GM21717 (cell line): ENCODE measurements at regions not wholly inside any gene's neighbourhood (a gene's known extent, or its start where the extent isn't known, plus 50 kb on each side); places are given as distances from the start of the nearest gene placed in this dataset.
A peak's percentile ranks its signal among the peaks of the same experiment; 100 is the strongest.

Experiments used
- ATAC-seq: cut with Tn5 transposase; IDR thresholded peaks from one replicate; pipeline ENCODE4 v1.9.1; 2021; ENCODE audit warnings: mild to moderate bottlenecking, moderate library complexity; ENCODE audit not compliant: unreplicated experiment

DNA sequence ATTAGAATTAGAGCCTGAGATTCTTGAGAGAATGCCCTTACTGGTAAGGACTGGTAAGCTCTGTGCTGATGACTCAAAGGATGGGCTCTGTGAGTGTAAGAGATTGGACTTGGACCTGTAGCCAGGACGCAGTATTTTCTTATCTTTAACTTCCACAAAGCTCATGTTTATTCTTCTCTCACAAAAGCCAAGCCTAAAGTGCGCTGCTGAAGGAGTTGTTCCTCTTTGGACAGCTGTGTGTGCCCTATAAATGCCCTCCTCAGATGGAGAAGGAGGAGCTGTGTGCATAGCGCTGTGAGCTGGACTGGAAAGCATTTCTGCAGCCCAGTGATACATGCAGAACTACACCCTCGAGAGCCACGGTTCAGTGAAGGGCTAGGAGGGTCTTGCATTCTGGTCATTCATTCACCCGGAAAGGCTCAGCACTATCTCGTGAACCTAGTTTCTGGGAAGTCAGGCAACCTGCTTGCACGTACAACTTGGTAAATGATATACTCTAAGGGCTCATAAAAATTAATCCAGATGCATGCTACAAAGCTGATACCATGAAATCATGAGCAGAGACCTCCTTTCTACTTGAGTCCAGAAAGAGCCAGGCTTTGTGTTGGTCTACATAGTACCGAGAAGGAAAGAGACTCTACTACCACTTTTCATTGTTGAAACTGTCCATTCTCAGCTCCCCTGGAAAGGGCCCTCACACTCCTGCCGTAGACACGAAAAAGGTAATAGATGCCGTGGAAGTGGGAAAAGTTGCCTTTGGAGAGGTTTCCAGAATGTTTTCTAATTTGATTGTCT lies 103.0 kb upstream of the TBL1XR1 start:
- no peak for ATAC-seq

DNA sequence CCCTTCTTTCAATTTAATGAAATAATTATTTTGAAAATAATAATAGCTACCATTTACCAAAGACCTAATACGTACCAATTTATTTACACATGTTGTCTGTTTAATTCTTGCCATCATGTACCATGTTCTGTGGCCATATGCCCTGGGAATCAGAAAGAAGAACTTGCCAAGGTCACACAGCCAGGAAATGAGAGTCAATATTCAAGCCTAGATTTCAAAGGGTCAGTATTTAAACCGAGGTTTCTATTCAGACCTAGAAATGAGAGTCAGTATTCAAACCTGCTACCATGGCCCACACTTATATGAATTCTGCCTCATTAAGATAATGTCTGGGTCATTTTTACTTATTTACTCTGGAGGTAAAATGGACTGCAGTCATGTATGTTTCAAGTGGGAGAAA lies 103.6 kb upstream of the TBL1XR1 start:
- ATAC-seq: no peak

DNA sequence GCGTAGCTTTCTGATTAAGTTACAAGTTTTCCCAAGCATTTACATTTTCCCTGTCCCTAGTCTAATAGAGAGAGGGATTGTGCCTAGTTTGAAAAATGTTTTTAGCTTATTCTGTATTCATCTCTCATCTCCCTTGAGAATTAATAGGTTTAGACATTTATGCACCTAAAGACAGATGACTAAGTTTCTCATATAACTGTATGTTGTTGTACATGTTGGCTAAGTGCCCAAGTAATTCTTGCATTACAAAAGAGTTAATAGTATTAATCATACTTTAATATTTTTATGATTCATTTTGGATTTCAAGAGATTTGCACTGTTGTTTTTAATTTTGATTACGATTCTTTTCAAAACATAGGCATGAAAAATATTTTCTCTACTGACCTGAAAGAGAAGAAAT lies 109.0 kb upstream of the TBL1XR1 start:
- ATAC-seq: no peak

DNA sequence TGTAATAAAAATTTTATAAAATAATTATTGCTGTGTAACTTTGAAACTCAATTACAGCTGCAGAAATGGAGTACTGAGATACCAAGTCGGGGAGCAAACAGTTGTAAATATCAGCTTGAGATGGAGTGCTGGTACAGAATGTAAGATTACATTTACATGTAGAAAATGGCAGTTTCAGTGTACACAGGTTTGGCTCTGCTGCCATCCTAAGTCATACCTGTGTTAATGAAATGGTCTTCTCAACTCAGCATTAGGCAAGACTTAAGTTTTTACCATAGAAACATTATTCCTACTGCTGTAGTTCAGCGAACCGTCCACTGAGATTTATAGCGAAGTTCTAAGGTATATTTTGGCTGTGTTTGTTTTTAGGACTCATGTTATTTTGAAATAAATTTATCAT lies 110.1 kb upstream of the TBL1XR1 start:
- ATAC-seq: no peak

DNA sequence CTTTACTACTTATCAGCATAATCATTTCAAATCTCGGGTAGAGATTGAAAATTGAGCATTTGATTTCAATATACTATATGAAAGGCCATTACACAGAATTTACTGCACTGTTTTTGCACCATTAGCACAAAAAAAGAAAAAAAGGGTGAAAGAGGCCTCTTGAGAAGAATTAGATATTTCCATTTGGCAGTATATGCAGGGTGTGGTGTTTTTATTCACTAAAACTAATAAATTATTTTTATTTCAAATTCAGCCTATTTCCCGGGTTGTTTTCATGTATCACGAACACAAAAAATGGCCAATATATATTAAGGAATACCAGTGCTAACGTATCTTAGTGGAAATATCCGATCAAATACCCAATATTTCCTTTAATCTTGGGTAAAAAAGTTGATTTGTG lies 110.5 kb upstream of the TBL1XR1 start:
- no peak for ATAC-seq

DNA sequence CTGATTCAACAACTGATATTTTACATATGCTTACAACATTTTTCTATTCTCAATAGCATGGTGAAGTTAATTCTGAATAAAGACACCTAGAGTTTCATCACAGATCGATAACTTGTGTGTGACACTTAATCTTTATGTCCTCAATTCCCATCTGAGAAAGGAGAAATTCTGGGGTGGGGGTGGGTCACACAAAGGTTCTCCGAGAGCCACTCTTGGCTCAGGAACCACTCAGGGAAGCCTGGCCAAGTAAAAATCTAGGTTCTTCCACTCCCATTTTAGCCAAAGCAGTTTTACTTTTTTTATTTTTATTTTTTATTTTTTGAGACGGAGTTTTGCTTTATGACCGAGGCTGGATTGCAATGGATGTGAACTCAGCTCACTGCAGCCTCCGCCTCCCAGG lies 111.0 kb upstream of the TBL1XR1 start:
- ATAC-seq: no peak

DNA sequence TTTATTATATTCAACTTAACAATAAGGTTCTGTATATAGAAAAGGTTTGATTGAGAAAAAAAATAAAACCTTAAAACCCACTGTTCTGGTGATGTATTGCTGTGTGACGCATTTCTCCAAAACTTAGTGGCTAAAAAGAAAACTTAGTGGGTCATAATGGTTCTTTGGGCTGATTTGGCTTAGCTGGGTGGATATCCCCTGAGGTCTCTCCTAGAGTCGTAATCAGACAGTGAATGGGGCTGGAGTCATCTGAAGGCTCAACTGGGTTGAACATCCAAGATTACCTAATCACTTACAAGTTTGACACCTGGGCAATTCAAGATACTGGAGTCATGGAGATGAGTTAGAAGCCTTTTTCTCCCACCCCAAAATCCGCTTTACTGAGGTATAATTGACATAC lies 111.6 kb upstream of the TBL1XR1 start:
- no peak for ATAC-seq

DNA sequence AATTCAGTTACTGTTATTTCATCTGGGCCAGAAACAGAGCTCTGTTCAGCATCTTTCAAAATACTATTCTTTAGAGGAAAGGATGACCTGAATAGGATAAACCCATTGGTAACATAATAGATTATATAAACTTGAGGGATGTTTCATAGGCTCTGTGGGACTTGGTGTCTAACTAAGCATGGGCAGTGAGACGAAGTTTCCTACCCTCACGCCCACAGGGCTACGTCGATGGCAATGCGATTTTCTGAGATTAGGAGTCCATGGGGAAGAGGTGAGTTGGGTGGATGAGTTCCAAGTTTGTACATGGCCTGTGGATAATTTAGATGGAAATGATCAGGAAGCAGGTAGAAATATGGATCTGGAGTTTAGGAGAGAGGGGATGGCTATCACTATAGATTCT lies 115.2 kb upstream of the TBL1XR1 start:
- no peak for ATAC-seq

DNA sequence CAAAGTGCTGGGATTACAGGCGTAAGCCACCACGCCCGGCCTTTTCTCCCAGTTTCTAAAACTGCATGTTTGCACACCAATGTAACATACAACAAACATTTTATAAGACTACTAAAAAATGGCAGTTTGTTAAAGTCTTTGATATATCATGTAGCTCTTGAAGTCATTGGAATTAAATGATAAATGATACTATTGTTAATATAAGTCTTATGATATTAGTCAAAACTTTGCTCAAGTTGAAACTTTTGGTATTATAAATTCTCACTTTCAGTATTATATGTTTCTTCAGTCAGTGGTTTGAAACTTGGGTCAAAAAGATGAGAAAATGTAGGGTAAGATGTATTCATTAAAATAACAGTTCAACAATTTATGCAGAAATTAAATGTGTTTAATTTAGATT lies 117.6 kb upstream of the TBL1XR1 start:
- peak; percentile 46 for ATAC-seq

DNA sequence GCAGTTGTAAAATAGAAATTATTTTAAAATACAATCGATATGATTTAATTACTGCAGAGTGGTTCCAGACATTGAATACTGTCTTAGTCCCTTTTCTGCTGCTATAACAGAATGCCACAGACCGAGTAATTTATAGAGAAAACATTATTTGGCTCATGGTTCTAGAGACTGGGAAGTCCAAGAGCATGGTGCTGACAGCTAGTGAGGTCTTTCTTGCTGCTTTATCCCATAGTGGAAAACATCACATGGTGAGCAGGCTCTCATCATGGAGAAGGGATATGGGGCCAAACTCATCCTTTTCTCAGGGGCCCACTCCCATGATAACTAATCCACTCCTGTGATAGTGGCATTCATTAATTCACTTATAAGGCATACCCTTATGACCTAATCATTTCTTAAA lies 120.0 kb upstream of the TBL1XR1 start:
- ATAC-seq: no peak

DNA sequence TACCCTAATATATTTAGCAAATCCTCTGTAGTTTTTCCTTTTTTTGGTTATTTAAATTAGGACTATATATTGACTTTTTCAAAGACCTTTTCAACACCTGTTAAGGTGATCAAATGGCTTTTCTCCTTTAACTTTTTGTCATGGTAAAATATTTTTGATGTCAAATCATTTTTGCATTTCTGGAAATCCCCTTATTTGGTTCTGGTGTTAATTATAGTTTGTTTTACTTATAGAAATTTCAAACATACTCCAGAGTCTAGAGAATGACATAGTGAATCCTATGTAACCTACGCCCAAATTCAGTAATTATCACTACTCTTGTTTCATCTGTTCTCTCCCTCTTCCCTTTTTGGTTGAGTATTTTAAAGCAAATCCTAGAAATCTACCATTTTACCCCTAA lies 121.3 kb upstream of the TBL1XR1 start:
- no peak for ATAC-seq

DNA sequence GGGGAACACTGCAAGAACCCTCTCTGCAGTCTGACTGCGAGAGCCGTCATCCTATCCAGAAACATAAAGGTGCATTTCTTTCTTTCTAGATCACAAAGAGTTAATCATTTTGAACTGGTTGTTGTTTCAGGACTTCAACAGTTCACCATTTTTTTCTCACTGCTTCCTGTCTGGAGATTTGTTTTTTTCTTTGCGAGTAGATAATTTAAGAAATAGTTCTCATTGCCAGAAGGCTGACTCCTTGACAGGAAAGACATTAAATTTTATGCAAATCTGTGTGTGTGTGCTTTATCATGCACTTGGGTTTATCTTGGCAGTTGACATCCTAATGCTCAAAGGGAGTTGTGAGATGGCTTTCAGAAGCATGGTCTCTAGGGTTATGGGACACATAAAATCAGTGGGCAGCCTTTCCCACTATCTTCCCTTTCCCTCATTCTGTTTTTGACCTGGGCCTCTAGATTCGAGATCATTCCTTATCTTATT lies 123.5 kb upstream of the TBL1XR1 start:
- no peak for ATAC-seq

DNA sequence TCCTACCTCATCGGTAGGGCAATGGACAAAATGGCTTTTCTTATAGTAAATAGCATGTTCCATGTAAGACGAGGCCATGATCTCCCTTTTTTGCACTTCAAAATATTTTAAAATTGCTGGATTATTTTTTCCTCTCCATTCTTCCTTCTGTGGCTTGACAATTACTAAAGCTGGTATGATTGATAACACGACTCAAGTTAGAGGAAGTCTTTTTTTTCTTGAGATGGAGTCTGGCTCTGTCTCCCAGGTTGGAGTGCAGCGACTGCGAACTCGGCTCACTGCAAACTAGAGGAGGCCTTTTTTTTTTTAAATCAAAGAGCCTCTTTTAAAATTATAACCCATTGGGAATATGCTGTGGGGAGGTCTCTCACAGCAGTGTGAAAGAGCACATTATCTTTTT lies 124.5 kb upstream of the TBL1XR1 start:
- no peak for ATAC-seq

DNA sequence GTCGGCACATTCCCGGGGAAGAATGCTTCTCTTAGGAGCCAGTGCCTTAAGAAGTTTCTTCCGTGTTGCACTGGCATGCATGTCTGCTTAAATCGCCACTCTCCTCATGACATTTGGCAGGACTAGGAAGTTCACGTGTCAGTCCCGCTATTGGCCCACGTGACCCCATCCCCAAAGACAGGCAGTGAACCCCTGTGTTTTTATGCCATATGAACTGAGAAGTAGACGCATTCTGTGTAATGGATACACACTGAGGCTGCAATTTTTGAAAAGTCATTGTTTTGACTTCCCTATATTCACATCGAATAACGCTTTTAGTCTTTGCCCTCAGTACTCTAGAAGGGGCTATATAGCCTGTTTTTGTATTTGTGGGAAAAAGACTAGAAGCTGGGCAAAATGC lies 125.6 kb upstream of the TBL1XR1 start:
- no peak for ATAC-seq

DNA sequence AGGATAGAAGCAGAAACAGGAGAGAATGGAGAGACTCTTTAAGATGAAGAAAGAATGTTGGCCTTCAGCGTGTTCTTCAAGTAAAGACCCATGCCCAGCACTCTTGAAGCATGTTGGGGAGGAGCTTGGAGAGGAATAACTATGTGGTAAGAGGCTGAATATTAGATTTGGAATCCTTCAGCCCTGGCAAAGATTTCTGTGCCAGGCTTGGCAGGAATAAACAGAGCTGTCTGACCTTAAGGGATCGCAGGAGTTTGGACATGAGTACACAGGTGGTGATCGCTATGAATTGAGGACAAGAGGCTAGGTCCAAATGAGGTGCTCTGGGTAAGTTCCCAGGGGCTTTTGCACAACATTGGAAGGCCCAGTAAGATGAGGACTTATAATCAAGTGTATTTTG lies 132.6 kb upstream of the TBL1XR1 start:
- ATAC-seq: no peak

DNA sequence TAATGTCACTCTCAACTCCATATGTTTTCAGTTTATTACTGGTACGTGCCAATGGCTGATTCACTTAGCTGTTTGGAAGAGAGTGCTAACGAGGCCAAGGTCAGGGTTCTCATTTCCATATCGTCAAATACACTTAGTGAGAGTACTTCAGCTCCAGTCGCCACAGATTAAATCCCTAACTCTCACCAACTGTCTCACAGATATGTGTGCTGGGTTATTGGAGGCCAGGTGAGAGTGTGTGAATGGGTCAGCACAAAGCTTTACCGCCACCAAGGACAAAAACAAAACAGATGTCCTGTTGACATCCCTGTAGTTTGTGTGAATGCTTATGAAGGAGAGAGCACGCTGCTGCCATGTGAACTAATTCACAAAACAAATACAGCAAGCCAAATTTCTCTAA lies 133.5 kb upstream of the TBL1XR1 start:
- ATAC-seq: no peak

DNA sequence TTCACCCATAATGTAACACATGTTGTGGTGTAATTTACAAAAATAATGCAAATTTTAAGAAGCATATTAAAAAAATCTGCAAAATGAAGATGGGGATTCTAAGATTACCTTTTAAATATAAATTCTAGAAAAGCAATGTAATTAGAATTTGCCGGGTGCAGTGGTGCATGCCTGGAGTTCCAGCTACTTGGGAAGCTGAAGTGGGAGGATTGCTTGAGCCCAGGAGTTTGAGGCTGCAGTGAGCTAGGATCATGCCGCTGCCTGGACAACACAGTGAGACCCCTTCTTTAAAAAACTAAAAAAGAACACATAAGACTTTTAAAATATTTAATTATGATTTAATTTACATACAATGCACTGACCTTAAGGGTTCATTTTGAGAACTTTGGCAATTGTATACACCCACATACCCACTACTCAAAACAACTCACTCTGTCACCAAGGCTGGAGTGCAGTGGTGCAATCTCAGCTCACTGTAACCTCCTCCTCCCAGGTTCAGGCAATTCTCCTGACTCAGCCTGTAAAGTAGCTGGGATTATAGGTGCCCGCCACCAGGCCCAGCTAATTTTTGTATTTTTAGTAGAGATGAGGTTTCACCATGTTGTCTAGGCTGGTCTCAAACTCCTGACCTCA lies 134.0 kb upstream of the TBL1XR1 start:
- no peak for ATAC-seq

DNA sequence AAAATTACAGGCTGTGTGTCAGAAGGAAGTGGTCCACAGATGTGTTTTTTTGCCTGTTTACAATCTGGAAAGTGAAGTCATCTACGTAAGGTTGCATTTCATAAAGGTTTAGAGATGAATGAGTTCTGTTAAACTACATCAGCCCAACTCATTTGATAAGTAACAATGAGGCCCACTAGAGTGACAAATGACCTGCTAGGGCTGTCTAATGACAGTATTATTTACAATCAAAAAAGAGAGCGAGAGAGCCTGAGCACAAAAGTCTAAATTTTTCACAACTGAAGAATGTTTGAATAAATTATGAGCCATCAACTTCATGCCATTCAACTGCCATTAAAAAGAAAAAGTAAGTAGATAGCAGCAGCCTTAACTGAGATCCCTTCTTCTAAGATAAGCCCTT lies 135.7 kb upstream of the TBL1XR1 start:
- ATAC-seq: no peak

DNA sequence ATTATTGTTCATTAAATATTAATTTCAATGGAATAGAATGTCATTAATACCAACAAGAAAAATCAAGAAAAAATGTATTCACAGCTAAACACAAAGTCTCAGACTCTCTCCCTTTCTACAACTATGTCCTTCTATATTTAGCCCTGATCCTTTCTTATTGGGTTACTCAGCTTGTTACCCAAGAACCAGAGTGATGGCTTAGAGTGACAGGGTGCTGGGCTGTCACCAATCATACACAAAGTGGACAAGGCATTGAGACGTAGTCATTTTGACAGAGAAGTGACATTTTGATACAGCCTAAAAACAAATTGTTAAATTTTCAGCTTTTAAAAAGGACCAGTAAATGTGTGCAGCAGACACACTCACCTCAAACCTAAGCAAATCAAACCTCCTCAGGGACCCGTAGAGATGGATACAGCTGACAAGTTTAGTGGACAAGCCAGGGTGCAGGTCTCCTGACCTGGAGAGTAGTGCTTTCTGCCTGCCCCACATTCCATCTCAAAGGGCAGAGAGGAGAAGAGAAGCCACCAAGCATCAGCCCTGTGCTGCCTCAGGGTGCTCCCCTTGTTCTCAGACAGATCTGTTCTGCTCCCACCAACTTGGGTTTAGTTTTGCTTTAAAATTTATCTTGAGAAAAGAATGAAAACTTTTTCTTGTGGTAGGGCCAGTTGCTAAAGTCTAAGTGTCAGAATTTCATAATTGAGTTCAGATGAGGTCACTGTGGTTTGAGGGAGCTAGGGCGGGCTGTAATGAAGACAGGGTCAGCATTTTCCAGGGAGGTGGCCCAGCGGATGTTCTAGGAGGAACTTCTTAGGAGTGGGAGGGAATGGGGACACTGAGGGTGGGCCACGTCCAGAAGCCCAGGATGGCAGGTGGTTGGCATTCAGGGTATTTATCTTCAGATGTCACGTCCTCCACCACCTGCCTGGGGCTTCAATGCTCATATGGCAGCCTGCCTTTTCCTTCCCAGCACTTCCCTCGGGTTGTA lies 136.5 kb upstream of the TBL1XR1 start:
- ATAC-seq: no peak

DNA sequence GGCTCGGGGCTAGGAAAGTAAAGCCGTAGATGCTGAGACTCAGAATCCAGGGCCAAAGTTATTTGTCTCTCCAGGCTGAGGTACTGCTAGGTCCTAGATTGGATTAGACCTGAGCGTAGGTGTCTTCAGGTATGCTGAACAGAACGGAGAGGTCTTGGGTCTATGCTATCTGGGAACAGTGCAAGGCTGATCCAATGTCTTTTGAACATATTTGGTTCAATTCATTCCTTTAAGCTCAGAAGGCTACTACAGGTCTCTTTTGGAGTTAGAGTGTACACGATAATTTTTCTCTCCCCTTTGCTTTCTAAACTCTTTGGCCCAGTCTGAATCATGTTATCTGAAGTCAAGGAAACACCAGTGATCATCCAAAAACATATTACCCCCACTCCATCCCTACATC lies 137.5 kb upstream of the TBL1XR1 start:
- ATAC-seq: no peak

DNA sequence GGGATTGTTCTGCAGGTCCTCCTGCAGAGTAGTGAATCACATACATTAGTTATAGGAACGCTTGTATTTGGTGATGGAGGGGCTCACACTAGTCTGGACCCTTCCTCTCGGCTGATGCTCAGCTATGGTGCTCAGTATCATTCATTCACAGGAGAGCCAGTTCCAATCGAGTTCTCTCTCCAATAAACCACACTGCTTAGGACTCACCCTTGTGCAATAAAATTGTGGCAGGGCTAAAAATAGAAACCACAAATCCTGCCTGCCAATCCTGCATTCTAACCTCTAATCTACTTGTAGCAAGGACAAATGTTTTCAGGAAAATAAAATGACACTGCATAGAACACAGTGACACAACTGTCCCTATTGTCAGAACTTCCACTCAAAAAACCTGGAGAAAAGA lies 138.4 kb upstream of the TBL1XR1 start:
- ATAC-seq: no peak
